CD8-positive, alpha-beta memory T cell (primary cell): ENCODE measurements at regions not wholly inside any gene's neighbourhood (a gene's known extent, or its start where the extent isn't known, plus 50 kb on each side); places are given as distances from the start of the nearest gene placed in this dataset.

ENCODE experiments used
- CTCF ChIA-PET: fragments of 350-600 bp; sonication (Branson Sonifier 250); formaldehyde crosslinking; loops from one replicate; lab custom pipeline; 2021; ENCODE audit warnings: antibody characterized with exemption; lab: Charles Lee
- POLR2A ChIA-PET: fragments of 350-600 bp; sonication (Branson Sonifier 250); formaldehyde crosslinking; loops from one replicate; lab custom pipeline; 2021; ENCODE audit warnings: antibody characterized with exemption; lab: Charles Lee
- DNase-seq, 5 donors: peaks; one replicate each; pipeline versions ENCODE4 v3.0.0 to v3.0.0-alpha.2; 2020 to 2022; ENCODE audit warnings: mixed read lengths in 1 of 5
- H3K27ac ChIP-seq: one replicate; pipeline ENCODE4 v1.7.0; 2013; ENCODE audit warnings: low read depth, mild to moderate bottlenecking, low read length, moderate library complexity
- H3K27me3 ChIP-seq: 2 replicates; pipeline ENCODE4 v1.7.0; 2013; ENCODE audit warnings: low read length, mild to moderate bottlenecking; ENCODE audit not compliant: insufficient read depth, poor library complexity, severe bottlenecking
- H3K36me3 ChIP-seq: 2 replicates; pipeline ENCODE4 v1.7.0; 2013; ENCODE audit warnings: mild to moderate bottlenecking, low read length, moderate library complexity; ENCODE audit not compliant: insufficient read depth
- H3K4me1 ChIP-seq: 2 replicates; pipeline ENCODE4 v1.7.0; 2013; ENCODE audit warnings: mild to moderate bottlenecking, low read length, moderate library complexity; ENCODE audit not compliant: insufficient read depth
- H3K4me3 ChIP-seq: 2 replicates; pipeline ENCODE4 v1.7.0; 2013; ENCODE audit warnings: mild to moderate bottlenecking, low read length
- H3K9me3 ChIP-seq: 2 replicates; pipeline ENCODE4 v1.7.0; 2013; ENCODE audit warnings: mild to moderate bottlenecking, low read length
- H3K27ac Mint-ChIP-seq, 8 donors: one replicate each; pipeline ENCODE4 v1.8.0; 2020 to 2021; ENCODE audit warnings: mixed read lengths in 8 of 8, mild to moderate bottlenecking in 6 of 8, inconsistent platforms in 3 of 8, moderate library complexity in 3 of 8
- H3K27me3 Mint-ChIP-seq, 2 donors: one replicate each; pipeline ENCODE4 v1.8.0; 2020 to 2021; ENCODE audit warnings: mixed read lengths in 2 of 2, mild to moderate bottlenecking in 1 of 2, moderate library complexity in 1 of 2
- H3K36me3 Mint-ChIP-seq, 3 donors: one replicate each; pipeline ENCODE4 v1.8.0; 2020 to 2021; ENCODE audit warnings: mixed read lengths in 3 of 3, inconsistent platforms in 1 of 3, mild to moderate bottlenecking in 1 of 3
- H3K4me1 Mint-ChIP-seq, 3 donors: one replicate each; pipeline ENCODE4 v1.8.0; 2020 to 2021; ENCODE audit warnings: mixed read lengths in 3 of 3, inconsistent platforms in 1 of 3, mild to moderate bottlenecking in 1 of 3
- H3K4me3 Mint-ChIP-seq, 7 donors: one replicate each; pipeline ENCODE4 v1.8.0; 2020 to 2021; ENCODE audit warnings: mixed read lengths in 7 of 7, mild to moderate bottlenecking in 6 of 7, moderate library complexity in 4 of 7, inconsistent platforms in 2 of 7
- H3K9me3 Mint-ChIP-seq, 5 donors: one replicate each; pipeline ENCODE4 v1.8.0; 2020 to 2022; ENCODE audit warnings: mixed read lengths in 5 of 5, mild to moderate bottlenecking in 3 of 5, moderate library complexity in 2 of 5, inconsistent platforms in 1 of 5

DNA sequence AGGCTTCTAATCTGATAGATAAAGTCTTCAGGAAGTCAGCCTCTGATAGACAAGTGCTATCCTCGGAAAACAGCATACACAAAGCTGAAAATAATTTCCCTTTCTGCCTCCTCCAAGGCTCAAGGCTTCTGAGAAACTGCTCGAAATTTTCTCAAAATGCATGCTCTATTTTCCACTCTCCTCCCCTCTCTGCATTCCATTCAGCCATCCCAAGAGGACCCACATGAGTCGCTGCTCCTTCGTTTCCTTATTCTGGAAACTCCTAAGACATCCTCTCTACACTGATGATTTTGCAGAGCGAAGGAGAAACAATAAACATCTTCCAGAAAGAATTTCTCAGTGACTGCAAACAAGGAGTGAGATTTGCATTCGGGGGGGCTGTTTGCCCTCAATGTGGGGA lies 92.2 kb upstream of the SFSWAP start:
- Histone ChIP-seq H3K9me3 (no peaks in the 10 kb centered on the region), H3K36me3 (no peaks in the 10 kb centered on the region), H3K4me3 (no peak overlapping the region), H3K27me3 (no peaks in the 10 kb centered on the region), H3K4me1 (no peaks in the 10 kb centered on the region), H3K27ac (no peak overlapping the region)
- Mint-ChIP-seq H3K36me3 (no peaks in the 10 kb centered on the region), H3K27ac (no peak overlapping the region), H3K4me1 (no peaks in the 10 kb centered on the region), H3K4me3 (no peak overlapping the region), H3K9me3 (peaks cover 0 to 2% (median 0%) of the 10 kb centered on the region in 5 donors), H3K27me3 (peaks cover 6 to 23% of the 10 kb centered on the region in 2 donors)
- ChIA-PET CTCF (no interaction called here), POLR2A (no interaction called here)
- DNase-seq, result no peak

DNA sequence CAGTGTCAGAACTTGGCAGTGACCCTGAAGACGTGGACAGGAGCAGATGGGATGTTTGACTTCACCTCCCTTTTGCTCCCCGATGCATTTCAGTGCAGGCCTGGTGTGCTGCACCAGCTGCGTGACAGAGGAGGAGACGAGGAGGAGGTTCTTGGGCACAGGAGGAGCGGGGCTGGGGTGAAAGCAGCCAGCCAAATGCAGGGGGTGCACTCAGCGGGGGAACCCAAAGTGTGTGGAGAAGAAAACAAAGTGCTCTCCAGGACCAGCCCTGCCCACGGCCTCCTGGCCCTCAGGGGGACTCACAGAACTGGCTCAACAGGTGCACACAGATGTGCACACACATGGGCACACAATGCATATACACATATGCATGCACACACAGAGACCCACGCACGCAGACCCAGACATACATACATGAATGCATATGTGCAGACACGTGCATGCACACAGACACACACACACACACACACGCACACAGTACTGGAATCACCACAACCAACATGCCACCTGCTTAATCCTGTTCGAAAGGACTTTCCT lies 91.7 kb upstream of the SFSWAP start:
- Mint-ChIP-seq H3K27me3 (peaks cover 6 to 23% of the 10 kb centered on the region in 2 donors), H3K27ac (no peak overlapping the region), H3K36me3 (no peaks in the 10 kb centered on the region), H3K9me3 (peaks cover 0 to 2% (median 0%) of the 10 kb centered on the region in 5 donors), H3K4me3 (no peak overlapping the region), H3K4me1 (no peaks in the 10 kb centered on the region)
- no peaks in the 10 kb centered on the region for H3K36me3 ChIP-seq
- H3K4me3 ChIP-seq, result no peak overlapping the region
- H3K27ac ChIP-seq, result no peak overlapping the region
- CTCF ChIA-PET, result no interaction called here
- DNase-seq, result no peak
- H3K4me1 ChIP-seq, result no peaks in the 10 kb centered on the region
- H3K27me3 ChIP-seq, result no peaks in the 10 kb centered on the region
- H3K9me3 ChIP-seq, result no peaks in the 10 kb centered on the region
- POLR2A ChIA-PET, result no interaction called here

DNA sequence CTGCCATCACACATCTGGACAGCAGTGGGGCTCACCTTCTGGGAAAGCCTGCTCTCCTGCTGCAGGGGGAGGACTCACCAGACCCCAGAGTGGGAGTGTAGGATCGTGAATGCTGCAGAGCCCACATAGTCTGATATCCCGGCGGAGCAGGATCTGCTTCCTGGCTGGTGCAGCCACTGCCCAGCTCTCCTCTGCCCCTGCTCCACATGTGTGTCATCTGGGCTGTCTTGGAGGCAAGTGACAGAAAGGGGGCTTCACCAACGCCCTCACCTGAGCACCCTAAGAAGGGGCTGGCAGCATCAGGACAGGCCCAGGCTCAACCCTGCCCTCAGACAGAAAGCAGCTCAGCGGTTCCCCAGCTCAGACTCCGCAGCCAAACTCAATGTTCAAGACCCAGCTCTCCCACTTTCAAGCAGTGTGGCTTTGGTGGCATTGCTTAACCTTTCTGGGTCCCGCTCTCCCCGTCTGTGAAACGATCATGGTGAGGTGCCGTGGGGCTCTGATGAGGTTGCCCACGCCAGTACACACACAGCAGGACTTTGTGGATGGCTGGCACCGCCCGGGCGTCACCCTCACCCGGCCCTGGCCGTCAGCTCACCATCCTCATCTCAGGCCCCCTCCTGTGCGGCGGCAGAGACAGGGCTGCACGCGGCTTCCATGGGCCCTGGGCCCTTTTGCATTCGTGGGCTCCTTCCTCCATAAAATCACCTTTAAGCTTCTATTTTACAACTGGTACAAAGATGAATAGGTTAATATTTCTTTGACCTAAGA lies 91.0 kb upstream of the SFSWAP start:
- Histone ChIP-seq H3K4me1 (no peaks in the 10 kb centered on the region), H3K27me3 (no peaks in the 10 kb centered on the region), H3K4me3 (no peak overlapping the region), H3K36me3 (no peaks in the 10 kb centered on the region), H3K27ac (no peak overlapping the region), H3K9me3 (no peaks in the 10 kb centered on the region)
- H3K4me3 Mint-ChIP-seq, result no peak overlapping the region
- H3K27ac Mint-ChIP-seq, result no peak overlapping the region
- POLR2A ChIA-PET, result no interaction called here
- CTCF ChIA-PET, result no interaction called here
- no peaks in the 10 kb centered on the region for H3K36me3 Mint-ChIP-seq
- H3K9me3 Mint-ChIP-seq, result peaks cover 0 to 2% (median 0%) of the 10 kb centered on the region in 5 donors
- DNase-seq, result no peak
- peaks cover 6 to 23% of the 10 kb centered on the region in 2 donors for H3K27me3 Mint-ChIP-seq
- H3K4me1 Mint-ChIP-seq, result no peaks in the 10 kb centered on the region

DNA sequence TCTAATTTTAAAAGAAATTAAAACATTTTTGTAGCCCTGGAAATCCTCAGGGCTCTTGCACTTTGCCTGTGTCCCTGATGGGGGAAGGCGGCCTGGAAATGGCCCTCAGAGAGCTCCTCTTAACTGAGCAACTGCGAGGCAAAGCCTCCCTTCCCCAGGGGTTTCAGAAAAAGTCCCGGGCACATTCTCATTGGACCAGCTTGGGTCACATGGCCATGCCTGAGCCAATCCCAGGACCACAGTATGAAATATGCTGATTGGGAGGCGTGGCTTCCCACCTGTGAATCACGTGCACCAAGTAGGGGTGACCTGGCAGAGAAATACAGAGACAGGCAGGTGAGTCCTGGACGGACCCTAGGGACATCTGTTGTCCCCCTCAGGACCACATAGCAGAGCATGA lies 90.4 kb upstream of the SFSWAP start:
- H3K27ac Mint-ChIP-seq, result no peak overlapping the region
- peaks cover 1 to 4% (median 3%) of the 10 kb centered on the region in 3 donors for H3K4me1 Mint-ChIP-seq
- POLR2A ChIA-PET, result no interaction called here
- H3K4me3 ChIP-seq, result no peak overlapping the region
- no peaks in the 10 kb centered on the region for H3K9me3 ChIP-seq
- H3K36me3 Mint-ChIP-seq, result no peaks in the 10 kb centered on the region
- peaks cover 0 to 3% (median 2%) of the 10 kb centered on the region in 5 donors for H3K9me3 Mint-ChIP-seq
- CTCF ChIA-PET, result no interaction called here
- peaks cover 11 to 23% of the 10 kb centered on the region in 2 donors for H3K27me3 Mint-ChIP-seq
- H3K27ac ChIP-seq, result no peak overlapping the region
- H3K4me1 ChIP-seq, result peaks cover 1% of the 10 kb centered on the region
- H3K36me3 ChIP-seq, result no peaks in the 10 kb centered on the region
- no peak overlapping the region for H3K4me3 Mint-ChIP-seq
- no peaks in the 10 kb centered on the region for H3K27me3 ChIP-seq
- no peak for DNase-seq

DNA sequence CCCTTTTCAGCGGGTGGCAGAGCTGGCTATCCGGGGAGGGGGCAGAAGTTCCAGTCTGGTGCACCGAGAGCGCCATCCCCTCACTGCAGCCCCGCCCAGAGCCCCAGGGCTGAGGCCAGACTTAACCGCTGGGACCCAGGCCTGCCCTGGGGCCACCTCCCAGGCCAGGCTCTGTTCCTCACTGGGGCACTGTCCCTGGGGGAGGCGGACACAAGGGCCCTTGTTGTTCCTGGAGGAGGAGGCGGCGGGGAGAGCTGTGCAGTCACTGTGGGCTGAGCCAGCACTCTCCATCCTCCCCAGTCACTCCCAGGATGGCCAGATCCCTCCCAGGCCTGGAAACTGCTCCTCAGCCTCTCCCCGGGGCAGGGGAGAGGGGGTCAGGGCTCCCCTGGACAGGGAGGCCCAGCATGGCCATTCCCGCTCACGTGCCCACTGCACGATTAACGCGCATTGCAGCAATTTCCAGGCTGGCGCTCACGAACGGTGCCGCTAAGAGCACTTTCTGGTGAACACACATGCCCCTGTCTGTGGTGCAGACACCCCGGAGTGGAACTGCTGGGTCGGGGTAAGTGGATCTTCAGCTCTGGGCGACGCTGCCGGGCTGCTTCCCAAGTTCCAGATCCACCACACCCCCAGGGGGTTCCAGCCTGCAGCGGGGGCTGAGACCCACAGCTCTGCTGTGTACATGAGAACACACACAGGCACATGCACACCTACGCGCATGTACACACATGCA lies 89.8 kb upstream of the SFSWAP start:
- peaks cover 7% of the 10 kb centered on the region for H3K4me1 ChIP-seq
- H3K4me3 Mint-ChIP-seq, result no peak overlapping the region
- H3K36me3 Mint-ChIP-seq, result no peaks in the 10 kb centered on the region
- H3K9me3 ChIP-seq, result no peaks in the 10 kb centered on the region
- H3K4me1 Mint-ChIP-seq, result peaks cover 4 to 10% (median 8%) of the 10 kb centered on the region in 3 donors
- H3K27me3 ChIP-seq, result no peaks in the 10 kb centered on the region
- no peaks in the 10 kb centered on the region for H3K36me3 ChIP-seq
- H3K4me3 ChIP-seq, result no peak overlapping the region
- DNase-seq, result no peak
- H3K9me3 Mint-ChIP-seq, result peaks cover under 1 to 7% (median 2%) of the 10 kb centered on the region in 5 donors
- H3K27ac ChIP-seq, result no peak overlapping the region
- ChIA-PET CTCF (no interaction called here), POLR2A (no interaction called here)
- H3K27ac Mint-ChIP-seq, result no peak overlapping the region
- H3K27me3 Mint-ChIP-seq, result peaks cover 11 to 23% of the 10 kb centered on the region in 2 donors

DNA sequence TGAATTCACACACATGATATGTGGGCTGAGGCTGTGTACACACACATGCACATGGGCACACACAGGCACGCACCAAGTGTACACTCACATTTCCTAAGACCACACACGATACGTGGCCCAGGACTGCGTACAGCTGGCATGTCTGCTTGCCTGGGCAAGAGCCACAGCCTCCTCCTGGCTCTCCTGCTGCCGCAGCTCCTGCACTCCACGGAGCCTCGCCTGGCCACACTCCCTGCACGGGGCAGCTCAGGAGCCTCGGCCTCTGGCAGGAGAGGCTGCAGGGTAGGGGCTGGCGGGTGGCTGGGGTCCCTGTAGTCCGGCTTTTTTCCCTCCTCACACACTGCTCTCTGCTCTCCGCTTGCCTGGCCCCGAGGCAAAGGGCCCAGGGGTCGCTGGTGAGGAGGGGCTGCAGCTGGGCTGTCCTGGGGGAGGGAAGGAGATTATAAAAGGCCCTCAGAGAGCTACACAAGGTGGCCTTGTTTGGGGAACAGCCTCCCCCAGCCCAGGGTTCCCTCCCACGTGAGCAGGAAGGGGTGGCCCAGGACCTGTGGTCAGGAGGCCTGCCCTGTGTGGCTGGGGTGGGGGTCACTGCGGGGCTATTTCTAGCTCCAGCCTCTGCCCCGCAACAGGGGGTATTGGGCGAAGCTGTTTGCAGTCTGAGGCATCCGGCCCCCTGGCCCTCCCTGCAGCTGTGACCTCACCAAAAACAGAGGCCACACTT lies 89.0 kb upstream of the SFSWAP start:
- Mint-ChIP-seq H3K9me3 (peaks cover 2 to 10% (median 4%) of the 10 kb centered on the region in 5 donors), H3K4me3 (no peak overlapping the region), H3K36me3 (no peaks in the 10 kb centered on the region), H3K27ac (no peak overlapping the region), H3K27me3 (peaks cover 11 to 15% of the 10 kb centered on the region in 2 donors), H3K4me1 (peaks cover 7 to 13% (median 11%) of the 10 kb centered on the region in 3 donors)
- Histone ChIP-seq H3K4me1 (peaks cover 8% of the 10 kb centered on the region), H3K4me3 (no peak overlapping the region), H3K27me3 (no peaks in the 10 kb centered on the region), H3K36me3 (no peaks in the 10 kb centered on the region), H3K9me3 (no peaks in the 10 kb centered on the region), H3K27ac (no peak overlapping the region)
- POLR2A ChIA-PET, result no interaction called here
- no peak for DNase-seq
- CTCF ChIA-PET, result no interaction called here

DNA sequence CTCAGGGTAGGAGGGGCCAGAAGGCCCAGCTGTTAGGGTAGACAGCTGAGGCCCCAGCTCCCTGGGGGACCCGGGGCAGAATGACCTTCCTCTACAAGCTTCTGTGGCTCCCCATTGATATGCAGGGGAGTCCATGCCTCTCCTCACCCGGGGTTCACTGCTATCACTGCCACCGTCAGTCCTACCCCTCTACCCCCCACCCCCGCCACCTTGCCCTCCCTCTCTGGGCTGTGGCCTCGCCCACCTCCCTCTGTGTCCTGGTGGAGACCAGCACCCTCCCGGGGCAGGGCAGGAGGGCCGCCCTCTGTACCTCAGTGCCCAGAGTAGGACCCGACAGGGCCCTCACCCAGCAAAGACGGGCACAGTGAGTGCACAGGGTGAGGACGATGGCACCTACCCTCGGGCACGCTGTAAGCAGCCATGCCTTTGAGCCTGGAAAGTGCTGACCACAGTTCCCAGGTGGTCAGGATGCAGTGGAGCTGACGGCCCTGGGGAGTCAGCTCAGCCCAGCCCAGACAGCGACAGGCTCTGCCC lies 88.4 kb upstream of the SFSWAP start:
- Histone ChIP-seq H3K27ac (no peak overlapping the region), H3K27me3 (no peaks in the 10 kb centered on the region), H3K36me3 (no peaks in the 10 kb centered on the region), H3K4me1 (peaks cover 8% of the 10 kb centered on the region), H3K9me3 (peaks cover 3% of the 10 kb centered on the region), H3K4me3 (no peak overlapping the region)
- no peak for DNase-seq
- ChIA-PET CTCF (no interaction called here), POLR2A (no interaction called here)
- Mint-ChIP-seq H3K4me3 (no peak overlapping the region), H3K36me3 (no peaks in the 10 kb centered on the region), H3K27me3 (peaks cover 10 to 11% of the 10 kb centered on the region in 2 donors), H3K27ac (no peak overlapping the region), H3K9me3 (peaks cover 4 to 10% (median 4%) of the 10 kb centered on the region in 5 donors), H3K4me1 (peaks cover 7 to 13% (median 11%) of the 10 kb centered on the region in 3 donors)
